PC-9 (cell line): ENCODE measurements at regions not wholly inside any gene's neighbourhood (a gene's known extent, or its start where the extent isn't known, plus 50 kb on each side); places are given as distances from the start of the nearest gene placed in this dataset.

Experiments used
- EZH2 ChIP-seq: fragments of 200-600 bp; sonication (generic); IDR thresholded peaks from 2 replicates; pipeline ENCODE4 v1.8.0; 2017; ENCODE audit warnings: antibody characterized with exemption, low read depth
- TF ChIP-seq, protein P1 (sequence below): fragments of 200-600 bp; sonication (generic); conservative IDR thresholded peaks from 2 replicates; pipeline ENCODE4 v1.6.1; 2017; ENCODE audit warnings: mixed run types, antibody characterized with exemption, mild to moderate bottlenecking, moderate library complexity

DNA sequence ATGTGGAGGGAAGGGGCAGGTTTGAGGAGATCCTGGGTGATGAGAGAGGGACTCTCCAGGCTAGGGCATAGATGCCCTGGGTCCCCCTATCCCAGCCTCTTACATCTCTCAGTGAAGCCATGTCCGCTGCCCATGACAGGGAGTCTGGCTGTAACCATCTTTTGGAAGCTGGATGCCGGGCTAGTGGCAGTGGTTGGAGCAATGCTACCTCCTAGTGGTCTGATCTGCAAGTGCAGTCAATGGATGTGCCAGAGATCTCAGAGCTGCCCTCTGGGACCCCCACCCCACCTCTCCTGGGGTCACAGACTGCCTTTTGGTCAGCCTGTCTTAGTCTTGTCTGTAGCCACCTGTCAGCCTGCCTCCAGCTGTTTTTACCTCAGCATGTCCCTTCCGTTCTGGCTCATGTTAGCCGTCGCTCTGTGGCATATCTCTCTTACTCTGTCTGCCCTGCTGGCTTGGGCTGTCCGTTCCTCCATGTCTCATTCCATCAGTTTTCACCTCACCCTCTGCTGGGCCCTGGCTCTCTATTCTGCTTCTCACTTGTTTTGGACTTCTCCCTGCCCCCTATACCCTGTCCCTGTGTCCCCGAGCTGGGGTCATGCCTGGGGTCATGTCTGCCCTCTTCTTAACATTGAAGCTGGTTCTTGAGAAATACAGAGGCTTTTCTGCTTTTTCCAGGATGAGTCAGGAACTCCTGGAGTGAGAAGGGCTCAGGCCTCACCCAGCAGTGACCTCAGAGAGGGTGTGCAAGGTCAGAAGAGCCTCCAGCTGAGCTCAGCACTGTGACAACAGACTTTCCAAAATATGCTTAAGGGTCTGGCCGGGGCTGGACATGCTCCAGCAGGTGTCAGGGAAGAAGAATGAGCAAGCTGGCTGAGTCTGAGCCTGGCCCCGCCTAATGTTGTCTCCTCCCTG is 52.0 kb upstream of the THY1 start:
- TF ChIP-seq, protein P1, sequence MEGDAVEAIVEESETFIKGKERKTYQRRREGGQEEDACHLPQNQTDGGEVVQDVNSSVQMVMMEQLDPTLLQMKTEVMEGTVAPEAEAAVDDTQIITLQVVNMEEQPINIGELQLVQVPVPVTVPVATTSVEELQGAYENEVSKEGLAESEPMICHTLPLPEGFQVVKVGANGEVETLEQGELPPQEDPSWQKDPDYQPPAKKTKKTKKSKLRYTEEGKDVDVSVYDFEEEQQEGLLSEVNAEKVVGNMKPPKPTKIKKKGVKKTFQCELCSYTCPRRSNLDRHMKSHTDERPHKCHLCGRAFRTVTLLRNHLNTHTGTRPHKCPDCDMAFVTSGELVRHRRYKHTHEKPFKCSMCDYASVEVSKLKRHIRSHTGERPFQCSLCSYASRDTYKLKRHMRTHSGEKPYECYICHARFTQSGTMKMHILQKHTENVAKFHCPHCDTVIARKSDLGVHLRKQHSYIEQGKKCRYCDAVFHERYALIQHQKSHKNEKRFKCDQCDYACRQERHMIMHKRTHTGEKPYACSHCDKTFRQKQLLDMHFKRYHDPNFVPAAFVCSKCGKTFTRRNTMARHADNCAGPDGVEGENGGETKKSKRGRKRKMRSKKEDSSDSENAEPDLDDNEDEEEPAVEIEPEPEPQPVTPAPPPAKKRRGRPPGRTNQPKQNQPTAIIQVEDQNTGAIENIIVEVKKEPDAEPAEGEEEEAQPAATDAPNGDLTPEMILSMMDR: peak; percentile 98
- TF ChIP-seq EZH2: no peak
